IMR-90 (cell line): ENCODE measurements at regions not wholly inside any gene's neighbourhood (a gene's known extent, or its start where the extent isn't known, plus 50 kb on each side); places are given as distances from the start of the nearest gene placed in this dataset.
A peak's percentile ranks its signal among the peaks of the same experiment; 100 is the strongest.

Source experiments
- ATAC-seq: fragments of 200-7000 bp; cut with Tn5 transposase; 2 replicates; pipeline ENCODE4 v1.9.1; 2020; ENCODE audit warnings: low read depth, mild to moderate bottlenecking, moderate library complexity
- BruUV-seq: library from RNA; stranded (reverse); fragments of 400-500 nt; replicated peaks from 2 replicates; lab custom pipeline; 2021; lab: Mats Ljungman, UMichigan
- CTCF ChIA-PET: fragments of 300-600 bp; formaldehyde crosslinking; extraction: SDS; loops from one replicate; lab custom pipeline; 2021; ENCODE audit warnings: antibody characterized with exemption; lab: Yijun Ruan, JAX
- POLR2A ChIA-PET: fragments of 300-600 bp; sonication (Branson Sonifier 250); formaldehyde crosslinking; loops from one replicate; lab custom pipeline; 2022; ENCODE audit warnings: antibody characterized with exemption; ENCODE audit not compliant: unreplicated experiment; lab: Charles Lee
- DNase-seq: peaks from one replicate; pipeline ENCODE4 v3.0.0; 2013
- H2AFZ ChIP-seq: replicated peaks from 2 replicates; pipeline ENCODE3; 2013; ENCODE audit warnings: low read length, mild to moderate bottlenecking; ENCODE audit not compliant: poor library complexity
- H2AK5ac ChIP-seq: 2 replicates; pipeline ENCODE4 v1.6.1; 2013; ENCODE audit warnings: low read depth, low read length, inconsistent platforms
- H2AK9ac ChIP-seq: replicated peaks from 2 replicates; pipeline ENCODE3; 2013; ENCODE audit warnings: mild to moderate bottlenecking, low read depth, low read length, moderate library complexity; ENCODE audit not compliant: poor library complexity
- H2BK120ac ChIP-seq: 2 replicates; pipeline ENCODE4 v1.6.1; 2013; ENCODE audit warnings: low read depth, low read length, inconsistent platforms
- H2BK15ac ChIP-seq: 3 replicates; pipeline ENCODE4 v1.6.1; 2013; ENCODE audit warnings: low read depth, low read length, inconsistent platforms
- H2BK20ac ChIP-seq: 2 replicates; pipeline ENCODE4 v1.6.1; 2013; ENCODE audit warnings: low read depth, mild to moderate bottlenecking, inconsistent platforms, low read length, moderate library complexity
- H2BK5ac ChIP-seq: 2 replicates; pipeline ENCODE4 v1.6.1; 2013; ENCODE audit warnings: mild to moderate bottlenecking, low read depth, low read length, inconsistent platforms; ENCODE audit not compliant: poor library complexity, severe bottlenecking
- H3K14ac ChIP-seq: replicated peaks from 2 replicates; pipeline ENCODE4 v1.6.1; 2013; ENCODE audit warnings: low read depth, low read length, inconsistent platforms
- H3K18ac ChIP-seq: 2 replicates; pipeline ENCODE4 v1.6.1; 2013; ENCODE audit warnings: low read depth, low read length, control low read depth
- H3K23ac ChIP-seq: 2 replicates; pipeline ENCODE4 v1.6.1; 2013; ENCODE audit warnings: low read depth, low read length, inconsistent platforms
- H3K27ac ChIP-seq: 2 replicates; pipeline ENCODE4 v1.5.1; 2013; ENCODE audit warnings: mild to moderate bottlenecking, control low read depth, low read length; ENCODE audit not compliant: insufficient read depth
- H3K27me3 ChIP-seq: 2 replicates; pipeline ENCODE4 v1.6.1; 2013; ENCODE audit warnings: low read length; ENCODE audit not compliant: control insufficient read depth, insufficient read depth
- H3K36me3 ChIP-seq: 2 replicates; pipeline ENCODE4 v1.6.1; 2013; ENCODE audit warnings: low read length, mixed read lengths; ENCODE audit not compliant: control insufficient read depth, insufficient read depth
- H3K4ac ChIP-seq: 2 replicates; pipeline ENCODE4 v1.6.1; 2013; ENCODE audit warnings: low read depth, low read length, inconsistent platforms
- H3K4me1 ChIP-seq: 2 replicates; pipeline ENCODE4 v1.6.1; 2013; ENCODE audit warnings: low read length, mixed read lengths; ENCODE audit not compliant: control insufficient read depth, insufficient read depth
- H3K4me2 ChIP-seq: 2 replicates; pipeline ENCODE4 v1.6.1; 2013; ENCODE audit warnings: low read depth, mild to moderate bottlenecking, control low read depth, low read length, moderate library complexity
- H3K4me3 ChIP-seq: 2 replicates; pipeline ENCODE4 v1.5.1; 2013; ENCODE audit warnings: low read depth, mild to moderate bottlenecking, control low read depth, low read length, moderate library complexity; ENCODE audit not compliant: insufficient read depth
- H3K56ac ChIP-seq: 2 replicates; pipeline ENCODE4 v1.6.1; 2013; ENCODE audit warnings: low read length, inconsistent platforms; ENCODE audit not compliant: insufficient read depth; ENCODE audit errors: extremely low read depth
- H3K79me1 ChIP-seq, 2 experiments: 2 replicates each; pipeline ENCODE4 v1.6.1; 2013; ENCODE audit warnings: low read length in 2 of 2, inconsistent platforms in 1 of 2, low read depth in 1 of 2
- H3K9ac ChIP-seq: 2 replicates; pipeline ENCODE4 v1.6.1; 2013; ENCODE audit warnings: low read depth, low read length, control low read depth
- H3K9me1 ChIP-seq: 2 replicates; pipeline ENCODE4 v1.6.1; 2013; ENCODE audit warnings: low read length, inconsistent platforms; ENCODE audit not compliant: insufficient read depth
- H3K9me3 ChIP-seq: 2 replicates; pipeline ENCODE4 v1.6.1; 2013; ENCODE audit warnings: low read length; ENCODE audit not compliant: control insufficient read depth, insufficient read depth
- H4K20me1 ChIP-seq: 2 replicates; pipeline ENCODE4 v1.6.1; 2013; ENCODE audit warnings: low read length, inconsistent platforms; ENCODE audit not compliant: insufficient read depth
- H4K5ac ChIP-seq: 2 replicates; pipeline ENCODE4 v1.6.1; 2013; ENCODE audit warnings: mild to moderate bottlenecking, low read depth, low read length, control low read depth
- H4K8ac ChIP-seq, 2 experiments: 2 replicates each; pipeline ENCODE4 v1.6.1; 2013; ENCODE audit warnings: low read depth in 2 of 2, low read length in 2 of 2, control low read depth in 1 of 2, inconsistent platforms in 1 of 2
- H4K91ac ChIP-seq: 2 replicates; pipeline ENCODE4 v1.6.1; 2013; ENCODE audit warnings: low read depth, low read length, inconsistent platforms; ENCODE audit not compliant: insufficient read depth
- BHLHE40 ChIP-seq: fragments of 150-350 bp; IDR thresholded peaks from 2 replicates; pipeline ENCODE4 v1.6.1; 2016; ENCODE audit warnings: mild to moderate bottlenecking, low read depth, low read length
- CEBPB ChIP-seq: IDR thresholded peaks from 2 replicates; pipeline ENCODE4 v1.6.1; 2012; ENCODE audit warnings: low read depth, low read length, improper control_type of control experiment
- CHD1 ChIP-seq: IDR thresholded peaks from 2 replicates; pipeline ENCODE4 v1.6.1; 2012; ENCODE audit warnings: low read depth, low read length, improper control_type of control experiment
- MXI1 ChIP-seq: IDR thresholded peaks from 2 replicates; pipeline ENCODE4 v1.6.1; 2012; ENCODE audit warnings: low read depth, mild to moderate bottlenecking, low read length, moderate library complexity, borderline replicate concordance
- NFE2L2 ChIP-seq: fragments of 150-350 bp; IDR thresholded peaks from 2 replicates; pipeline ENCODE4 v1.6.1; 2016; ENCODE audit warnings: low read depth, mild to moderate bottlenecking, low read length
- POLR2A ChIP-seq: IDR thresholded peaks from 2 replicates; pipeline ENCODE4 v1.6.1; 2012; ENCODE audit warnings: mild to moderate bottlenecking, low read depth, low read length
- RCOR1 ChIP-seq: IDR thresholded peaks from 2 replicates; pipeline ENCODE4 v1.6.1; 2012; ENCODE audit warnings: mild to moderate bottlenecking, low read length, improper control_type of control experiment; ENCODE audit not compliant: insufficient replicate concordance
- SMC3 ChIP-seq: fragments of 150-350 bp; IDR thresholded peaks from 2 replicates; pipeline ENCODE4 v1.6.1; 2016; ENCODE audit warnings: low read depth, mild to moderate bottlenecking, antibody characterized with exemption, low read length, moderate library complexity
- WGBS, 2 experiments: methylation state at CpG; one replicate each; pipeline versions ENCODE4 v1.1.5 to v1.1.7; 2013; ENCODE audit warnings: missing lambda C conversion rate in 2 of 2; ENCODE audit not compliant: insufficient read length in 1 of 2; ENCODE audit errors: extremely low coverage in 2 of 2; 5-methylcytosine and 5-hydroxymethylcytosine counted together
- dilution Hi-C: fragments of 300-500 bp; cut with HindIII; formaldehyde crosslinking; loops from one replicate; pipeline ENCODE4 v1.14.3; 2018; ENCODE audit warnings: low sequenced_read_pairs; ENCODE audit not compliant: unreplicated experiment
- in situ Hi-C: fragments of 300-500 bp; cut with MboI; formaldehyde crosslinking; loops from 3 replicates; pipeline ENCODE4 v1.14.3; 2019; ENCODE audit warnings: low sequenced_read_pairs, inconsistent platforms, mixed read lengths
- intact Hi-C: fragments of 100-400 bp; cut with micrococcal nuclease; formaldehyde crosslinking; loops from 2 replicates; pipeline ENCODE4 v1.10.0; 2022
- TF ChIP-seq, protein P1 (sequence below): fragments of 150-350 bp; IDR thresholded peaks from 2 replicates; pipeline ENCODE4 v1.6.1; 2017; ENCODE audit warnings: mild to moderate bottlenecking, antibody characterized with exemption, low read length, low read depth
- TF ChIP-seq, protein P2 (sequence below): fragments of 150-350 bp; IDR thresholded peaks from 2 replicates; pipeline ENCODE4 v1.6.1; 2016; ENCODE audit warnings: low read depth, mild to moderate bottlenecking, low read length, moderate library complexity, borderline replicate concordance

DNA sequence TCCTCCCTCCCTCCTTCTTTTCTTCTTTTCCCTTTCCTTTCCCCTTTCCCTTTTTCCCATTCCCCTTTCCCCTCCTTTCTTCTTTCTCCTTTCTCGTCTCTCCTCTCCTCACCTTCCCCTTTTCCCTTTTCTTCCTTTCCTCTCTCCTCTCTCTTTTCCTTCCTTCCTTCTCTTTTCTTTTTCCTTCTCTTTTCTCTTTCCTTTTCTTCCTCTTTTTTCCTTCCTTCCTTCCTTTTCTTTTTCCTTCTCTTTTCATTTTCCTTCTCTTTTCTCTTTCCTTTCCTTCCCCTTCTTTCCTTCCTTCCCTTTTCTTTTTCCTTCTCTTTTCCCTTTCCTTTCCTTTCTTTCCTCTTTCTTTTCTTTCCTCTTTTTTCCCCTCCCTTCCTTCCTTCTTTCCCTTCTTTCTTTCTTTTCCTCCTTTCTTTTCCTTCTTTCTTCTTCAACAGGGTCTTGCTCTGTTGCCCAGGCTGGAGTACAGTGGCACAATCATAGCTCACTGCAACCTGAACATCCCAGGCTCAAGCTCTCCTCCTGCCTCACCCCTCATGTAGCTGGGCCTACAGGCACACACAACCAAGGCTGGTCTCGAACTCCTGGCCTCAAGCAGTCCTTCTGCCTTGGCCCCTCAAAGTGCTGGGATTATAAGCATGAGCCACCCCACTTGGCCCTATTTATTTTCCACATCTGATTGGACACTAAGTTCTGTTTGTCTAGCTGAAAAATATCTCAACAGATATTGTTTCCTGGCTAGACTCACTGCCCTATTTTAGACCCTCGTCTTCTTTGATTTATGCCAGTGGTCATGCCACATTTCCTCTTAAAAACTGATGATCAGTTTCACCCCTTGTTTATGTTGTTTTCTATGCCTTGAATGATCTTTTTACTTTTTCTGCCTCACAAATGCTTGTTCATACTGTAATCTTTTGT, 57.1 kb upstream of the MACF1 start (continued):
- TF ChIP-seq, protein P1, sequence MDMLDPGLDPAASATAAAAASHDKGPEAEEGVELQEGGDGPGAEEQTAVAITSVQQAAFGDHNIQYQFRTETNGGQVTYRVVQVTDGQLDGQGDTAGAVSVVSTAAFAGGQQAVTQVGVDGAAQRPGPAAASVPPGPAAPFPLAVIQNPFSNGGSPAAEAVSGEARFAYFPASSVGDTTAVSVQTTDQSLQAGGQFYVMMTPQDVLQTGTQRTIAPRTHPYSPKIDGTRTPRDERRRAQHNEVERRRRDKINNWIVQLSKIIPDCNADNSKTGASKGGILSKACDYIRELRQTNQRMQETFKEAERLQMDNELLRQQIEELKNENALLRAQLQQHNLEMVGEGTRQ: no peak
- no peak for TF ChIP-seq MXI1

DNA sequence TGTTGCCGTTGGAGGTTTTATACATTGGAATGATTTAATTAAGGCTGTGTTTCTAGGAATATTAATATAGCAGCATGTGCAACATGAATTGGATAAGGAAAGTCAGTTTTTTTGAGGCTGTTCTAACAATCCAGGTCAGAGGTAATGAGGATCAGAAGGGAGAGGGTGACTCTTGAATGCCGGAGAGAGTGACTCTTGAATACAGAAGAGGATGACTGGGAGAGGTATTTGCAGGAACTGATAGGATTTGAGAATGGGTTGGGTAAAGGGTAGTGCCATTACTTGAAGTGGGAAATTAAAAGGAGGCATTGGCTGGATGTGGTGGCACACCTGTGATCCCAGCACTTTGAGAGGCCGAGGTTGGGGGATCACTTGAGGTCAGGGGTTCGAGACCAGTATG, 55.6 kb upstream of the MACF1 start:
- 93% methylated on average over 3 of the region's 4 CpGs; no CpG with 5 or more reads in 1 of the 2 experiments for WGBS, 2 experiments
- TF ChIP-seq CHD1 (no peak), BHLHE40 (no peak), CEBPB (no peak), POLR2A (no peak), NFE2L2 (no peak), MXI1 (no peak), SMC3 (no peak), RCOR1 (no peak)
- TF ChIP-seq, protein P2, sequence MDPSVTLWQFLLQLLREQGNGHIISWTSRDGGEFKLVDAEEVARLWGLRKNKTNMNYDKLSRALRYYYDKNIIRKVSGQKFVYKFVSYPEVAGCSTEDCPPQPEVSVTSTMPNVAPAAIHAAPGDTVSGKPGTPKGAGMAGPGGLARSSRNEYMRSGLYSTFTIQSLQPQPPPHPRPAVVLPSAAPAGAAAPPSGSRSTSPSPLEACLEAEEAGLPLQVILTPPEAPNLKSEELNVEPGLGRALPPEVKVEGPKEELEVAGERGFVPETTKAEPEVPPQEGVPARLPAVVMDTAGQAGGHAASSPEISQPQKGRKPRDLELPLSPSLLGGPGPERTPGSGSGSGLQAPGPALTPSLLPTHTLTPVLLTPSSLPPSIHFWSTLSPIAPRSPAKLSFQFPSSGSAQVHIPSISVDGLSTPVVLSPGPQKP: no peak
- TF ChIP-seq, protein P1: no peak

More for the DNA sequence above, 55.6 kb upstream of the MACF1 start:
- no peak overlapping the region for H3K4me3 ChIP-seq
- H4K5ac ChIP-seq: peak overlapping the region; percentile 67
- H2AFZ ChIP-seq: no peak overlapping the region
- ChIA-PET POLR2A (no interaction called here), CTCF (no interaction called here)
- peak; percentile 31; the same call in 1 of the 2 replicates for ATAC-seq
- peak overlapping the region; percentile 27 for H3K4me2 ChIP-seq
- peaks cover 33 to 76% of the 10 kb centered on the region in 2 experiments for H3K79me1 ChIP-seq
- no peaks in the 10 kb centered on the region for H3K27me3 ChIP-seq
- peak overlapping the region; percentile 63; the same call in 1 of the 2 replicates for H3K4ac ChIP-seq
- no peak overlapping the region for H2BK15ac ChIP-seq
- no peak overlapping the region for H3K9ac ChIP-seq
- peak overlapping the region in 1 of 2 experiments; percentile 41; a peak in 2 of 4 replicates for H4K8ac ChIP-seq
- H3K36me3 ChIP-seq: peaks cover 2% of the 10 kb centered on the region; the same call in 1 of the 2 replicates
- H3K14ac ChIP-seq: peak overlapping the region; percentile 29; the same call in 1 of the 2 replicates
- H2AK5ac ChIP-seq: no peak overlapping the region; the same call in 1 of the 2 replicates
- no peak overlapping the region for H4K91ac ChIP-seq
- BruUV-seq: no TSS peak
- H4K20me1 ChIP-seq: peaks cover 6% of the 10 kb centered on the region; the same call in 1 of the 2 replicates
- peak; percentile 31 for DNase-seq
- peak overlapping the region; percentile 15; the same call in 1 of the 2 replicates for H3K27ac ChIP-seq
- dilution Hi-C loops: no loop called here
- H2BK20ac ChIP-seq: peak overlapping the region; percentile 2; the same call in 1 of the 2 replicates
- peak overlapping the region; percentile 47; the same call in 1 of the 2 replicates for H2BK120ac ChIP-seq
- H3K23ac ChIP-seq: peak overlapping the region; percentile 14; the same call in 1 of the 2 replicates
- intact Hi-C loops: no loop called here
- in situ Hi-C loops: no loop called here
- H3K9me1 ChIP-seq: peaks cover 27% of the 10 kb centered on the region
- H2AK9ac ChIP-seq: no peak overlapping the region
- peaks cover 33% of the 10 kb centered on the region for H3K4me1 ChIP-seq
- H3K56ac ChIP-seq: no peak overlapping the region
- H3K18ac ChIP-seq: peak overlapping the region; percentile 66
- H2BK5ac ChIP-seq: peak overlapping the region; percentile 31
- H3K9me3 ChIP-seq: no peaks in the 10 kb centered on the region
